Esophagus squamous epithelium (tissue), 4 donors: ENCODE measurements at regions not wholly inside any gene's neighbourhood (a gene's known extent, or its start where the extent isn't known, plus 50 kb on each side); places are given as distances from the start of the nearest gene placed in this dataset.

ENCODE experiments used
- POLR2A ChIP-seq, 4 donors: fragments of 450-650 bp; IDR thresholded peaks; one replicate each; pipeline ENCODE4 v1.6.1; 2017; ENCODE audit warnings: antibody characterized with exemption in 4 of 4, mild to moderate bottlenecking in 4 of 4, moderate library complexity in 3 of 4
- TF ChIP-seq, protein P1 (sequence below), 6 experiments: fragments of 450-650 bp in 4 of 6; fragments of 200-600 bp in 2 of 6; sonication (generic) in 2 of 6; IDR thresholded peaks; one replicate each; pipeline ENCODE4 v1.5.1; 2016 to 2019; ENCODE audit warnings: antibody characterized with exemption in 6 of 6, mild to moderate bottlenecking in 4 of 6, moderate library complexity in 4 of 6

DNA sequence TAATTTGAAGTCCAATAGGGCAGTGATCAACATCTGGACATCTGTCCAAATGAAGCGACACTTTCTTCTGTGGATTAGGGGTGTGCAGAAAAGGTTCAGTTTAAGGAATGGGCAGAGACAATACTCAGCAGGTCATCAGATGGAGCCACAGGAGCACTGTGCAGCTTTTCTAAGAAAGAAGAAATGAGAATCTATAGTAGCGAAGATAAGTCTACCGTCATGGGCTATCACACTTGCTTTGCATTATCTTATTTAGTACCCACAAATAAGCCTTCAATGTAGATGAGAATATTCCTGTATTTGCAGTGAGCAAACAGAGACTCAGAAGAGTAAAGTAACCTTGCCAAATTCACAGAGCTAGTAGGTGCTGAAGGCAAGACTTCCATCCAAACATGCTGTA, 412.0 kb upstream of the GOT2 start:
- no peak for TF ChIP-seq POLR2A (IDR thresholded peaks at IDR 0.05)
- TF ChIP-seq, protein P1, sequence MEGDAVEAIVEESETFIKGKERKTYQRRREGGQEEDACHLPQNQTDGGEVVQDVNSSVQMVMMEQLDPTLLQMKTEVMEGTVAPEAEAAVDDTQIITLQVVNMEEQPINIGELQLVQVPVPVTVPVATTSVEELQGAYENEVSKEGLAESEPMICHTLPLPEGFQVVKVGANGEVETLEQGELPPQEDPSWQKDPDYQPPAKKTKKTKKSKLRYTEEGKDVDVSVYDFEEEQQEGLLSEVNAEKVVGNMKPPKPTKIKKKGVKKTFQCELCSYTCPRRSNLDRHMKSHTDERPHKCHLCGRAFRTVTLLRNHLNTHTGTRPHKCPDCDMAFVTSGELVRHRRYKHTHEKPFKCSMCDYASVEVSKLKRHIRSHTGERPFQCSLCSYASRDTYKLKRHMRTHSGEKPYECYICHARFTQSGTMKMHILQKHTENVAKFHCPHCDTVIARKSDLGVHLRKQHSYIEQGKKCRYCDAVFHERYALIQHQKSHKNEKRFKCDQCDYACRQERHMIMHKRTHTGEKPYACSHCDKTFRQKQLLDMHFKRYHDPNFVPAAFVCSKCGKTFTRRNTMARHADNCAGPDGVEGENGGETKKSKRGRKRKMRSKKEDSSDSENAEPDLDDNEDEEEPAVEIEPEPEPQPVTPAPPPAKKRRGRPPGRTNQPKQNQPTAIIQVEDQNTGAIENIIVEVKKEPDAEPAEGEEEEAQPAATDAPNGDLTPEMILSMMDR (IDR thresholded peaks at IDR 0.05), result no peak
